Neural cell (in vitro differentiated cells): ENCODE measurements at regions not wholly inside any gene's neighbourhood (a gene's known extent, or its start where the extent isn't known, plus 50 kb on each side); places are given as distances from the start of the nearest gene placed in this dataset.

ENCODE experiments used
- CTCF ChIP-seq: fragments of 450-650 bp; IDR thresholded peaks from 2 replicates; pipeline ENCODE4 v1.5.1; 2014; ENCODE audit warnings: antibody characterized with exemption, mild to moderate bottlenecking, moderate library complexity; ENCODE audit not compliant: poor library complexity, severe bottlenecking
- EP300 ChIP-seq: fragments of 450-650 bp; conservative IDR thresholded peaks from 2 replicates; pipeline ENCODE4 v1.6.1; 2014; ENCODE audit warnings: antibody characterized with exemption, mild to moderate bottlenecking, moderate library complexity; ENCODE audit not compliant: poor library complexity, severe bottlenecking
- EZH2 ChIP-seq: fragments of 200-600, 300-800 bp; shearing (Covaris generic), sonication (generic); IDR thresholded peaks from 2 replicates; pipeline ENCODE4 v1.6.1; 2014; ENCODE audit warnings: antibody characterized with exemption, low read length, borderline replicate concordance, mild to moderate bottlenecking; ENCODE audit not compliant: insufficient read depth, poor library complexity, severe bottlenecking
- POLR2AphosphoS5 ChIP-seq: IDR thresholded peaks from 2 replicates; pipeline ENCODE4 v1.6.1; 2012
- SMC3 ChIP-seq: fragments of 450-650 bp; conservative IDR thresholded peaks from 2 replicates; pipeline ENCODE4 v1.6.1; 2014; ENCODE audit warnings: antibody characterized with exemption, mild to moderate bottlenecking, moderate library complexity; ENCODE audit not compliant: poor library complexity
- TAF1 ChIP-seq: IDR thresholded peaks from 2 replicates; pipeline ENCODE4 v1.6.1; 2012; ENCODE audit warnings: low read depth

GRCh38 chr20:51183451-51183850 lies 160.5 kb upstream of the KCNG1 start:
- TF ChIP-seq EP300 (no peak), EZH2 (no peak), CTCF (no peak), POLR2AphosphoS5 (no peak), TAF1 (no peak), SMC3 (no peak)
